ENCODE measurements at regions not wholly inside any gene's neighbourhood (a gene's known extent, or its start where the extent isn't known, plus 50 kb on each side); places are given as distances from the start of the nearest gene placed in this dataset.
"Not testable (repeated sequence)": the region's sequence is repeated elsewhere in the genome, so short reads cannot be mapped to it uniquely, and the experiment has no call there.

- Histone ChIP-seq H3K27ac (ENCODE audit: low read depth, low read length) (no peak overlapping the region), H4K5ac (ENCODE audit: low read length) (no peak overlapping the region), H3K9ac (ENCODE audit: low read length) (no peak overlapping the region), H2BK120ac (ENCODE audit: low read depth, low read length) (no peak overlapping the region), H3K4ac (ENCODE audit: low read depth, low read length) (no peak overlapping the region), H2BK15ac (replicated peaks; ENCODE audit: low read depth) (no peak overlapping the region), H4K8ac (ENCODE audit: low read depth, low read length) (no peak overlapping the region), H3K79me2 (ENCODE audit: control insufficient read depth, insufficient read depth, low read length) (no peaks in the 10 kb centered on the region), H3K4me1 (ENCODE audit: control insufficient read depth, low read depth, low read length) (no peaks in the 10 kb centered on the region), H3K27me3 (ENCODE audit: insufficient read depth, low read length, poor library complexity) (no peaks in the 10 kb centered on the region), H3K79me1 (ENCODE audit: low read length) (no peaks in the 10 kb centered on the region), H3K36me3 (ENCODE audit: control insufficient read depth, insufficient read depth, low read length) (no peaks in the 10 kb centered on the region), H2BK5ac (ENCODE audit: low read length) (no peak overlapping the region), H2AK5ac (ENCODE audit: low read length) (no peak overlapping the region), H3K18ac (ENCODE audit: low read length) (no peak overlapping the region), H3K56ac (ENCODE audit: low read length) (no peak overlapping the region), H3K23ac (ENCODE audit: low read length) (no peak overlapping the region), H3K4me2 (ENCODE audit: low read length) (no peak overlapping the region), H3K4me3 (ENCODE audit: low read length) (no peak overlapping the region)
- no CpG with 5 or more reads among the region's 13 CpGs for WGBS (ENCODE audit: extremely low coverage, insufficient coverage, low lambda C conversion rate)
- no peak for DNase-seq
These were observed 446.8 kb downstream of the COL11A1 start for GRCh38 chr1:102661481-102661880.

- DNase-seq; H3K4me3 ChIP-seq (ENCODE audit: low read length); H3K4me2 ChIP-seq (ENCODE audit: low read length); H2AK5ac ChIP-seq (ENCODE audit: low read length); H4K5ac ChIP-seq (ENCODE audit: low read length); H2BK5ac ChIP-seq (ENCODE audit: low read length); H3K18ac ChIP-seq (ENCODE audit: low read length); H3K27me3 ChIP-seq (ENCODE audit: insufficient read depth, low read length, poor library complexity); H3K9ac ChIP-seq (ENCODE audit: low read length); H2BK15ac ChIP-seq (replicated peaks; ENCODE audit: low read depth); H2BK120ac ChIP-seq (ENCODE audit: low read depth, low read length); H3K4me1 ChIP-seq (ENCODE audit: control insufficient read depth, low read depth, low read length); H3K36me3 ChIP-seq (ENCODE audit: control insufficient read depth, insufficient read depth, low read length); H3K4ac ChIP-seq (ENCODE audit: low read depth, low read length); H4K8ac ChIP-seq (ENCODE audit: low read depth, low read length); H3K79me2 ChIP-seq (ENCODE audit: control insufficient read depth, insufficient read depth, low read length); H3K27ac ChIP-seq (ENCODE audit: low read depth, low read length); H3K79me1 ChIP-seq (ENCODE audit: low read length); H3K23ac ChIP-seq (ENCODE audit: low read length); H3K56ac ChIP-seq (ENCODE audit: low read length): not testable (repeated sequence)
- WGBS (ENCODE audit: extremely low coverage, insufficient coverage, low lambda C conversion rate) = no CpG with 5 or more reads among the region's 47 CpGs
These were observed 448.3 kb downstream of the COL11A1 start for GRCh38 chr1:102659876-102660483.

- Histone ChIP-seq H2AK5ac (ENCODE audit: low read length) (no peak overlapping the region), H2BK120ac (ENCODE audit: low read depth, low read length) (no peak overlapping the region), H3K56ac (ENCODE audit: low read length) (no peak overlapping the region), H4K8ac (ENCODE audit: low read depth, low read length) (no peak overlapping the region), H3K79me1 (ENCODE audit: low read length) (no peaks in the 10 kb centered on the region), H3K36me3 (ENCODE audit: control insufficient read depth, insufficient read depth, low read length) (no peaks in the 10 kb centered on the region), H3K4me1 (ENCODE audit: control insufficient read depth, low read depth, low read length) (no peaks in the 10 kb centered on the region), H3K4me3 (ENCODE audit: low read length) (no peak overlapping the region), H2BK5ac (ENCODE audit: low read length) (no peak overlapping the region), H3K4ac (ENCODE audit: low read depth, low read length) (no peak overlapping the region), H3K18ac (ENCODE audit: low read length) (no peak overlapping the region), H3K9ac (ENCODE audit: low read length) (no peak overlapping the region), H4K5ac (ENCODE audit: low read length) (no peak overlapping the region), H3K79me2 (ENCODE audit: control insufficient read depth, insufficient read depth, low read length) (no peaks in the 10 kb centered on the region), H3K27ac (ENCODE audit: low read depth, low read length) (no peak overlapping the region), H2BK15ac (replicated peaks; ENCODE audit: low read depth) (no peak overlapping the region), H3K23ac (ENCODE audit: low read length) (no peak overlapping the region), H3K27me3 (ENCODE audit: insufficient read depth, low read length, poor library complexity) (no peaks in the 10 kb centered on the region), H3K4me2 (ENCODE audit: low read length) (no peak overlapping the region)
- DNase-seq = no peak
- no CpG with 5 or more reads among the region's 8 CpGs for WGBS (ENCODE audit: extremely low coverage, insufficient coverage, low lambda C conversion rate)
These were observed 453.3 kb downstream of the COL11A1 start for GRCh38 chr1:102655034-102655433.

- DNase-seq = no peak
- H3K9ac ChIP-seq (ENCODE audit: low read length) = no peak overlapping the region
- H3K4me2 ChIP-seq (ENCODE audit: low read length) = no peak overlapping the region
- no peak overlapping the region for H4K5ac ChIP-seq (ENCODE audit: low read length)
- no peak overlapping the region for H3K18ac ChIP-seq (ENCODE audit: low read length)
- no peaks in the 10 kb centered on the region for H3K36me3 ChIP-seq (ENCODE audit: control insufficient read depth, insufficient read depth, low read length)
- no CpG with 5 or more reads among the region's 1 CpG for WGBS (ENCODE audit: extremely low coverage, insufficient coverage, low lambda C conversion rate)
- H2BK5ac ChIP-seq (ENCODE audit: low read length) = no peak overlapping the region
- no peaks in the 10 kb centered on the region for H3K4me1 ChIP-seq (ENCODE audit: control insufficient read depth, low read depth, low read length)
- no peak overlapping the region for H3K4ac ChIP-seq (ENCODE audit: low read depth, low read length)
- no peak overlapping the region for H3K4me3 ChIP-seq (ENCODE audit: low read length)
- no peak overlapping the region for H3K56ac ChIP-seq (ENCODE audit: low read length)
- no peaks in the 10 kb centered on the region for H3K79me1 ChIP-seq (ENCODE audit: low read length)
- no peak overlapping the region for H3K27ac ChIP-seq (ENCODE audit: low read depth, low read length)
- no peaks in the 10 kb centered on the region for H3K79me2 ChIP-seq (ENCODE audit: control insufficient read depth, insufficient read depth, low read length)
- no peak overlapping the region for H2BK15ac ChIP-seq (replicated peaks; ENCODE audit: low read depth)
- H3K27me3 ChIP-seq (ENCODE audit: insufficient read depth, low read length, poor library complexity) = no peaks in the 10 kb centered on the region
- H2BK120ac ChIP-seq (ENCODE audit: low read depth, low read length) = no peak overlapping the region
- H2AK5ac ChIP-seq (ENCODE audit: low read length) = no peak overlapping the region
- no peak overlapping the region for H3K23ac ChIP-seq (ENCODE audit: low read length)
- H4K8ac ChIP-seq (ENCODE audit: low read depth, low read length) = no peak overlapping the region
These were observed 467.4 kb downstream of the COL11A1 start for GRCh38 chr1:102640872-102641271.

GRCh38 chr1:102640312-102640711, 468.0 kb downstream of the COL11A1 start:
- Histone ChIP-seq H2BK15ac (replicated peaks; ENCODE audit: low read depth) (no peak overlapping the region), H3K27ac (ENCODE audit: low read depth, low read length) (no peak overlapping the region), H3K36me3 (ENCODE audit: control insufficient read depth, insufficient read depth, low read length) (no peaks in the 10 kb centered on the region), H3K27me3 (ENCODE audit: insufficient read depth, low read length, poor library complexity) (no peaks in the 10 kb centered on the region), H3K4me1 (ENCODE audit: control insufficient read depth, low read depth, low read length) (no peaks in the 10 kb centered on the region), H3K79me2 (ENCODE audit: control insufficient read depth, insufficient read depth, low read length) (no peaks in the 10 kb centered on the region), H2BK5ac (ENCODE audit: low read length) (no peak overlapping the region), H3K23ac (ENCODE audit: low read length) (no peak overlapping the region), H3K4me3 (ENCODE audit: low read length) (no peak overlapping the region), H4K5ac (ENCODE audit: low read length) (no peak overlapping the region), H3K4me2 (ENCODE audit: low read length) (no peak overlapping the region), H4K8ac (ENCODE audit: low read depth, low read length) (no peak overlapping the region), H2AK5ac (ENCODE audit: low read length) (no peak overlapping the region), H3K4ac (ENCODE audit: low read depth, low read length) (no peak overlapping the region), H3K79me1 (ENCODE audit: low read length) (no peaks in the 10 kb centered on the region), H2BK120ac (ENCODE audit: low read depth, low read length) (no peak overlapping the region), H3K56ac (ENCODE audit: low read length) (no peak overlapping the region), H3K18ac (ENCODE audit: low read length) (no peak overlapping the region), H3K9ac (ENCODE audit: low read length) (no peak overlapping the region)
- no CpG with 5 or more reads among the region's 1 CpG for WGBS (ENCODE audit: extremely low coverage, insufficient coverage, low lambda C conversion rate)
- DNase-seq = no peak

DNA sequence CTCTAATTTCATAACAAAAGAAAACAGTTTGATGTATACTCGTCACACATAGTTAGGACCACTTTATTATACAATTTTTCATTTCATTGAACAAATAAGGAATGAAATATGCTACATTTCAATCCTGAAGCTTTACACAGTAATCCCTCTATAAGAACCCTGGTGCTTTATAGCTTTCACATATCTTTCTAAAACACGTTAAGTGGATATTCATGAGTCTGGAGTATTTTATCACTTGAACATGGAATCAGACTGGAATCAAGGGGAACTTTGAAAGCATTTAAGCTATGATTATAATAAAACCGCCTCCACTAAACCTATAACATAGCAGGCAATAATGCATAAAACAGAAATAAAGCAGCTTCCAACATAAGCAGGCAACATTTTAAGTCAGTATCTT, 476.6 kb downstream of the COL11A1 start:
- Histone ChIP-seq H3K9ac (ENCODE audit: low read length) (no peak overlapping the region), H2BK120ac (ENCODE audit: low read depth, low read length) (no peak overlapping the region), H2BK15ac (replicated peaks; ENCODE audit: low read depth) (no peak overlapping the region), H3K4me2 (ENCODE audit: low read length) (no peak overlapping the region), H3K27me3 (ENCODE audit: insufficient read depth, low read length, poor library complexity) (no peaks in the 10 kb centered on the region), H2AK5ac (ENCODE audit: low read length) (no peak overlapping the region), H3K4me1 (ENCODE audit: control insufficient read depth, low read depth, low read length) (no peaks in the 10 kb centered on the region), H2BK5ac (ENCODE audit: low read length) (no peak overlapping the region), H3K79me1 (ENCODE audit: low read length) (no peaks in the 10 kb centered on the region), H3K36me3 (ENCODE audit: control insufficient read depth, insufficient read depth, low read length) (no peaks in the 10 kb centered on the region), H3K56ac (ENCODE audit: low read length) (no peak overlapping the region), H3K4me3 (ENCODE audit: low read length) (no peak overlapping the region), H3K27ac (ENCODE audit: low read depth, low read length) (no peak overlapping the region), H4K5ac (ENCODE audit: low read length) (no peak overlapping the region), H3K23ac (ENCODE audit: low read length) (no peak overlapping the region), H3K4ac (ENCODE audit: low read depth, low read length) (no peak overlapping the region), H3K79me2 (ENCODE audit: control insufficient read depth, insufficient read depth, low read length) (no peaks in the 10 kb centered on the region), H4K8ac (ENCODE audit: low read depth, low read length) (no peak overlapping the region), H3K18ac (ENCODE audit: low read length) (no peak overlapping the region)
- no CpG with 5 or more reads among the region's 3 CpGs for WGBS (ENCODE audit: extremely low coverage, insufficient coverage, low lambda C conversion rate)
- no peak for DNase-seq

Data from mesendoderm (in vitro differentiated cells).